Activated T-helper 1 cell treated with anti-CD3 and anti-CD28 coated beads, Interleukin-12 subunit alpha, Interleukin-12 subunit beta, Interleukin-2, Interleukin-4 antibody, amounts not matched to agents 30 ng/mL and 10 ng/mL and 1 ng/mL, durations not matched to agents 14 hours and 24 hours and 36 hours (primary cell): ENCODE measurements at regions not wholly inside any gene's neighbourhood (a gene's known extent, or its start where the extent isn't known, plus 50 kb on each side); places are given as distances from the start of the nearest gene placed in this dataset.

Experiments used
- DNase-seq: peaks from one replicate; pipeline ENCODE4 v3.0.0; 2021; ENCODE audit warnings: low spot score
- H3K27ac Mint-ChIP-seq: one replicate; pipeline ENCODE4 v1.8.0; 2021; ENCODE audit warnings: mild to moderate bottlenecking, mixed read lengths
- H3K27me3 Mint-ChIP-seq: one replicate; pipeline ENCODE4 v1.8.0; 2022; ENCODE audit warnings: mild to moderate bottlenecking, moderate library complexity, mixed read lengths; ENCODE audit not compliant: insufficient read depth
- H3K36me3 Mint-ChIP-seq: one replicate; pipeline ENCODE4 v1.8.0; 2021; ENCODE audit warnings: low read depth, mixed read lengths
- H3K4me1 Mint-ChIP-seq: one replicate; pipeline ENCODE4 v1.8.0; 2021; ENCODE audit warnings: low read depth, mixed read lengths
- H3K4me3 Mint-ChIP-seq: one replicate; pipeline ENCODE4 v1.8.0; 2021; ENCODE audit warnings: mild to moderate bottlenecking, moderate library complexity, mixed read lengths
- H3K9me3 Mint-ChIP-seq: one replicate; pipeline ENCODE4 v1.8.0; 2021; ENCODE audit warnings: mixed read lengths
- intact Hi-C: fragments of 100-400 bp; cut with micrococcal nuclease; formaldehyde crosslinking; loops from one replicate; pipeline ENCODE4 v1.15.1; 2024

DNA sequence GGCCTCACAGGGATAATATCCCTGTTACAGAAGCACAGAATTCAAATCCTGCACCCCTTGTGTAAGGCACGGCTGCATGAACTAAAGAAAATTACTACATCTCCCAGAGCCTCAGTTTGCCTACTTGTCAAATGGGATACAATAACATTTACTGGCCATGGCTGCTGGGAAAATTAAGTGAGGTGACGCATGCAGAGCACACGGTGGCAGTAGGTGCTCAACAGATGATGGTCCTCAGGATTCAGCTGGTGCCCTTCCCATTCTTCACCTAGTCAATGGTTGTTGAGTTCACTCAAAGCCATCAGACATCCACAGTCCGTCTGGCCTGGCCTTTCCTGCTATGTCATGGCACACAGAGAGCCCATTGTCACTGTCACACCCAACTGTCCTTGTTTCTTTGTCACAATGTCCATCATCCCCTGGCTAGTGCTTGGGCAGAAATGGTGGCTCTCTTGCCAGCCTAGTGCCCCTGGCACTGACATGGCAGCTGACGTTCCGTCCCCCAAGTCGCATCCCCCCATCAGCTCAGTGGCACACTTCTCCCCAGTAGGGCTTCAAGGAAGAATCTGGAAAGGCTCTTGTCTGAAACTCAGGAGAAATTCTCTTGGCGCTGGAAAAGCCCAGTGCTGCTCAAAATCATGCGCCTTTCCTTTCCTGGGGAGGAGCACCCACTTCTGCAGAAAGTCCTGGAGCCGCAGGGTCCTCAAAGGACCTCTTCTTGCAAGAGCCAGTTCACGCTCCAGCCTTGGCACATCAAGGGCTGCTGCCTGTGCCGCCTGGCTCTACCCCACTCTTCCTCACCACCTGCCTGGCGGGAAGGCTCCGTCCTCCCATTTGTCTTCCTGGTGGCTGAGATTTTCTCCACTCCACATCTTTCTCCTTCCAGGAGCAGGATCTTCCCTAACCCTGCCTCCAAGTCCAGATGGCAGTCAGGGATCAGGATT lies 55.9 kb upstream of the SLC66A3 start:
- Mint-ChIP-seq H3K27me3 (peaks cover 22% of the 10 kb centered on the region), H3K36me3 (no peaks in the 10 kb centered on the region), H3K4me1 (peaks cover 13% of the 10 kb centered on the region), H3K9me3 (no peaks in the 10 kb centered on the region), H3K4me3 (no peak overlapping the region), H3K27ac (no peak overlapping the region)
- intact Hi-C loops = no loop called here
- no peak for DNase-seq

DNA sequence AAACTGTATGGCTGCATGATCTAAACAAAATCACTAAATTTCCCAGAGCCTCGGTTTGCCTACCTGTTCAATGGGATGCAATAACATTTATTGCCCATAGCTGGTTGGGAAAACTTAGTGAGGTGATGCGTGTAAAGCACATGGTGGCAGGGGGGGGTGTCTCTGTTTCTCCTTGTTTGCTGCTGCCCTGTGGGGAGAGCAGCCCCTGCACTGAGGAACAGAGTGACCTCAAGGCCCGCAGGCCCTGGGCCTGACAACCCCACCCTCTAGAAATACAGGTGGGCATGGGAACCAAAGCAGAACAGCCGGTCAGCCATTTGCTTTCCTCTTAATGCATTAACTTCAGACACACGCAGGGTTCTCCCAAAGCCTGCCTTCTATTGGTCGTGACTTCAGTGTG lies 55.1 kb upstream of the SLC66A3 start:
- Mint-ChIP-seq H3K27me3 (peaks cover 21% of the 10 kb centered on the region), H3K27ac (no peak overlapping the region), H3K4me3 (no peak overlapping the region), H3K36me3 (no peaks in the 10 kb centered on the region), H3K9me3 (no peaks in the 10 kb centered on the region), H3K4me1 (peaks cover 17% of the 10 kb centered on the region)
- no peak for DNase-seq
- intact Hi-C loops = no loop called here

DNA sequence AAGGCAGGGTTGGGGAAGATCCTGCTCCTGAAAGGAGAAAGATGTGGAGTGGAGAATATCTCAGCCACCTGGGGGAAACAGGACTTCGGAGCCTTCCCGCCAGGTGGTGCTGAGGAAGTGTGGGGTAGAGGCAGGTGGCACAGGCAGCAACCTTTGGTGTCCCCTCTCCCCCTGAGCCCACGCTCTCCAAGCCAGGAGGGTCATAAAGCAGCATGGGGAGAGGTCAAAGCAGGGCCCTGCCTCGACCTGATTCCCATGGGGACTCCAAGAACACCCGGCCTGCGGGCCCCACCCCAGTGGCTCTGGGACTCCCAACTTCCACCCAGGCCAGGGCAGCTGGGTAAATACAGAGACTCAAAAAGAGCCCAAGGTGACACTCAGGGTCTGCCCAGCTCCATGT lies 54.3 kb upstream of the SLC66A3 start:
- Mint-ChIP-seq H3K36me3 (no peaks in the 10 kb centered on the region), H3K27me3 (peaks cover 20% of the 10 kb centered on the region), H3K9me3 (no peaks in the 10 kb centered on the region), H3K4me3 (no peak overlapping the region), H3K27ac (no peak overlapping the region), H3K4me1 (peaks cover 17% of the 10 kb centered on the region)
- intact Hi-C loops = no loop called here
- DNase-seq = no peak

DNA sequence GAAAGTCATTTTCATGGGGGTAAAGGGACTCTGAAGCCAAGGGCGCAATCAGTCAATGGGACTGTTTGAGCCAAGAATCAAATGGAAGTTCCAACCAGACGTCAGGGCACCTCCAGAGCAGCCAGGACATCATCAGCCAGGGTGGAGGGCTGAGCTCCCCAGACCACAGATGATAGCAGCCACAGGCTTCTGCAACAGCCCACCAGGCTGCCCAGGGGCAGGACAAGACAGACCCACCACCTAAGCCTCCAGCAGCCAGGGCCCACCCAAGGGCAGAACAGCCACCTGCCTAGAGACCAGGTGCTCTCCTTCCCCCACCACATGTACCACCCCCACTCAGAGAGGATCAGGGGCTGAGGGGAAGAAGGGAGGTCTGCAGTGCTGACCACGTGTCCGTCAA lies 53.8 kb upstream of the SLC66A3 start:
- intact Hi-C loops = no loop called here
- H3K9me3 Mint-ChIP-seq = no peaks in the 10 kb centered on the region
- no peak for DNase-seq
- H3K36me3 Mint-ChIP-seq = no peaks in the 10 kb centered on the region
- H3K4me3 Mint-ChIP-seq = no peak overlapping the region
- peaks cover 17% of the 10 kb centered on the region for H3K4me1 Mint-ChIP-seq
- peaks cover 20% of the 10 kb centered on the region for H3K27me3 Mint-ChIP-seq
- H3K27ac Mint-ChIP-seq = no peak overlapping the region

DNA sequence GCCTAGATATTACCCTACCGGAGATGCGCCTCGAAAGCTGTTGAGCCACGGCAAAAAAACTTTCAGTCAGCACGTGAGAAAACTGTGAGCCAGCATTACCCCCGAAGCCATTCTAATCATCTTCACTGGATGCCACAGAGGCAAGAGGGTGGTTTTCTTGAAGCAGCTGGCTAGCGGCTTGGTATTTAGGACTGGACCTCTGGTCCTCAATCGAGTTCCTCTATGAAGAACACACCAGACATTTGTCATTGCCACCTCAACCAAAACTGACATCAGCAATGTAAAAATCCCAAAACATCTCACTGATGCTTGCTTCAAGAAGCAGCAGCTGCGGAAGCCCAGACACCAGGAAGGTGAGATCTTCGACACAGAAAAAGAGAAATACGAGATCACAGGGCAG lies 52.8 kb upstream of the SLC66A3 start:
- DNase-seq = no peak
- no peaks in the 10 kb centered on the region for H3K36me3 Mint-ChIP-seq
- intact Hi-C loops = no loop called here
- H3K27me3 Mint-ChIP-seq = peaks cover 20% of the 10 kb centered on the region
- H3K4me1 Mint-ChIP-seq = peaks cover 17% of the 10 kb centered on the region
- no peak overlapping the region for H3K4me3 Mint-ChIP-seq
- H3K9me3 Mint-ChIP-seq = no peaks in the 10 kb centered on the region
- H3K27ac Mint-ChIP-seq = no peak overlapping the region

GRCh38 chr2:11102956-11103860 lies 52.1 kb upstream of the SLC66A3 start:
- Mint-ChIP-seq H3K27me3 (peaks cover 14% of the 10 kb centered on the region), H3K4me3 (no peak overlapping the region), H3K27ac (no peak overlapping the region), H3K9me3 (no peaks in the 10 kb centered on the region), H3K36me3 (no peaks in the 10 kb centered on the region), H3K4me1 (peaks cover 17% of the 10 kb centered on the region)
- intact Hi-C loops = no loop called here
- DNase-seq = no peak

DNA sequence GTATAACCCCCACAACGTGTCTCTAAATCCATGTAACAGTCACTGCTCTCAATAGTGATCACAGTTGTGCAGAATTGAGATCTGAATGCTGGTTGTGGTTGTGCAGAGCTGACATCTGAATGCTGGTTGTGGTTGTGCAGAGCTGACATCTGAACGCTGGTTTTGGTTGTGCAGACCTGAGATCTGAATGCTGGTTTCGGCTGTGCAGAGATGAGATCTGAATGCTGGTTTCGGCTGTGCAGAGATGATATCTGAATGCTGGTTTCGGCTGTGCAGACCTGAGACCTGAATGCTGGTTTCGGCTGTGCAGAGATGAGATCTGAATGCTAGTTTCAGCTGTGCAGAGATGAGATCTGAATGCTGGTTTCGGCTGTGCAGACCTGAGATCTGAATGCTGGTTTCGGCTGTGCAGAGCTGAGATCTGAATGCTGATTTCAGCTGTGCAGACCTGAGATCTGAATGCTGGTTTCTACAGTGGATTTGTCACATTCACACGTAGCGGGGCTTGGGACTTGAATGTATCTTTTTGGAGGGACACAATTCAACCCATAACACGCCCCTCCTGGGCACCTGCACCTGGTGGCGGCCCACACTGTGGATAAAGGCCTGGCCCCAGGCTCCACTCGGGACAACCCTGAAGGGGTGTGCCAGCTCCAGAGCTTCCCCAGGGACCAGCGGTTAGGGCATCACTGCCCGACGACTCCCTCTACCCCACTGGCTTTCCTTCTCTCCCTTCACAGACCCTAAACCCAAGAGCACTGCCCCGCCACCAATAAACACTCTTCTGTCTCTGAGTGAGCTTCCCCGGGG lies 51.1 kb upstream of the SLC66A3 start:
- peak; percentile 29 for DNase-seq
- peaks cover 17% of the 10 kb centered on the region for H3K4me1 Mint-ChIP-seq
- peak overlapping the region; percentile 42 for H3K4me3 Mint-ChIP-seq

GRCh38 chr2:11104794-11105660 lies 50.2 kb upstream of the SLC66A3 start:
- Mint-ChIP-seq H3K36me3 (no peaks in the 10 kb centered on the region), H3K27ac (no peak overlapping the region), H3K4me1 (peaks cover 17% of the 10 kb centered on the region), H3K27me3 (peaks cover 12% of the 10 kb centered on the region), H3K9me3 (no peaks in the 10 kb centered on the region), H3K4me3 (peak overlapping the region; percentile 42)
- DNase-seq = no peak
- intact Hi-C loops = no loop called here

More for the DNA sequence above, 51.1 kb upstream of the SLC66A3 start:
- Mint-ChIP-seq H3K27ac (peak overlapping the region; percentile 43), H3K9me3 (no peaks in the 10 kb centered on the region), H3K27me3 (peaks cover 15% of the 10 kb centered on the region), H3K36me3 (no peaks in the 10 kb centered on the region)
- intact Hi-C loops = no loop called here
